Kidney tubule cell (primary cell): ENCODE measurements at regions not wholly inside any gene's neighbourhood (a gene's known extent, or its start where the extent isn't known, plus 50 kb on each side); places are given as distances from the start of the nearest gene placed in this dataset.

Experiments
- DNase-seq: peaks from one replicate; pipeline ENCODE4 v3.0.0-alpha.2; 2018; ENCODE audit warnings: low spot score

GRCh38 chr3:109480014-109480413 is 142.7 kb upstream of the DPPA4 start:
- no peak for DNase-seq

DNA sequence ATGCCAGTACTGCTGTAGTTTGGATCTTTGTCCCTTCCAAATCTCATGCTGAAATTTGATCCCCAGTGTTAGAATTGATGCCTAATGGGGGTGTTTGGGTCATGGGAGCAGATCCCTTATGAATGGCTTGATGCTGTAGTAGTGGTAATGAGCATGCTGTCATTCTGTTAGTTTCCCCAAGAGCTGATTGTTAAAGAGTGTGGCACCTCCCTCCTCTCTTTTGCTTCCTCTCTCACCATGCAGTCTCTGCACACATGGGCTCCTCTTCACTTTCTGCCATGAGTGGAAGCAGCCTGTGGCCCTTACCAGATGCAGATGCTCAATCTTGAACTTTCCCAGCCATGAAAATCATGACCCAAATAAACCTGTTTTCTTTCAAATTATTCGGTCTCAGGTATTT is 141.3 kb upstream of the DPPA4 start:
- DNase-seq = no peak

- peak; percentile 55 for DNase-seq
Observed at GRCh38 chr3:109460961-109461360, 123.6 kb upstream of the DPPA4 start.

DNA sequence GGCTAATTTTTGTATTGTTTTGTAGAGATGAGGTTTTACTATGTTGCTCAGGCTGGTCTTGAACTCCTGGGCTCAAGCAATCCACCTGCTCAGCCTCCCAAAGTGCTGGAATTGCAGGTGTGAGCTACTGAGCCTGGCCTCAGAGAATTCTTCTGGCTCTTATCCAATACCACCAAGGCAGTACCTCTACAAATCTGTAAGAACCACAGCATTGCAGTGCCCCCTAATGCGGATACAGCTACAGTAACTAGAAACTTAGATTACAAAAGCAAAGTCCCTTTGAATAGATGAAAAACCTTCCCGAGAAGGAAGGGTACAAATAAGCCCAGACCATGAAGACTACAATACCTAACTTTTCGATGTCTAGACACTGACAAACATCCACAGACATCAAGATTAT is 107.9 kb upstream of the DPPA4 start:
- DNase-seq = no peak

DNA sequence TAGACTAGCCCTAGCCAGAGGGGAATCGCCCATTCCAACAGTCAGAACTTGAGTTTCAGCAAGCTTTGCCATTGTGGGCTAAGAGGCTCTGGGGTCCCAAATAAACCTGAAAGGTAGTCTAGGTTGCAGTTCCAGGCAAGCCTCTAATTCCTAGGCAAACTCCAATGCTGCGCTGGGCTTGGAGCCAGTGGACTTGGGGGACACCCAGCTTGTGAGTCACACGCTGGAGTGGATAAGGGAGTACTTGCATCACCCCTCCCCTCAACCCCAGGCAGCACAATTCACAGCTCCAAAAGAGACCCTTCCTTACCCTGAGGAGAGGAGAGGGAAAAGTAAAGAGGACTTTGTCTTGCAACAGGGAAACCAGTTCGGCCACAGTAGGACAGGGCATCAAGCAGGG is 105.2 kb upstream of the DPPA4 start:
- no peak for DNase-seq

DNA sequence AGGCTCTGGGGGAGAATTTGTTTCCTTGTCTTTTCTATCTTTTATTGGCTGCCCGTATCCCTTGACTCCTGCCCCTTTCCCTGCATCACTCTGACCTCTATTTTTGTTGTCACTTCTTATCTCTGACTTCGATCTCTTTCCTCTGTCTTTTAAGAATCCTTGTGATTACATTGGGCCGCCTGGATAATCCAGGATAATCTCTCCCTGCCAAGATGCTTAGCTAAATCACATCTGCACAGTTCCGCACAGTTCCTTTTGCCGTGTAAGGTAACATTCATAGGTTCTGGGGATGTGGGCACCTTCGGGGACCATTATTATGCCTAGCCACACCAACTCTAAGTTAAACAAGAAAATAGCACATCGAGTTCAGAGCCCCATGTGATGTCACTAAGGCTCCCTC is 103.0 kb upstream of the DPPA4 start:
- no peak for DNase-seq

DNA sequence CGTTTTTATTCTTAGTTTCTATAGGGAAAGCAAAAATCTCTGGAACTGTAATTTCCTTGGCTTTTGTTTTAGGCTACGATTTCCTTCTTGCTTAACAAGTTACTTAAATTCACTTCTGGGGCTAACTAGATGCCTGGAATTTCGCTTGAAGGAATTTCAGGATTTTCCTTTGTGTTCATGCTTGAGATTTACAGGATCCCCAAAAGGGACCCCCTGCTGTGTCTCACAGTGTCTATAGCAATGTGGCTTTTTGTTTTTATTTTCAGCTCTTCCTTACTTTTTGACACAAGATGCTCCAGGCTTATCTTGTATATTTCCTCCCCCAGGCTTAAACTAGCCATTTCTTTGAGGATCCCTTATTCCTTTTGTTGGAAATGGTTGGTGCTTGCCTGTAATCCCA is 95.5 kb upstream of the DPPA4 start:
- DNase-seq = no peak

DNA sequence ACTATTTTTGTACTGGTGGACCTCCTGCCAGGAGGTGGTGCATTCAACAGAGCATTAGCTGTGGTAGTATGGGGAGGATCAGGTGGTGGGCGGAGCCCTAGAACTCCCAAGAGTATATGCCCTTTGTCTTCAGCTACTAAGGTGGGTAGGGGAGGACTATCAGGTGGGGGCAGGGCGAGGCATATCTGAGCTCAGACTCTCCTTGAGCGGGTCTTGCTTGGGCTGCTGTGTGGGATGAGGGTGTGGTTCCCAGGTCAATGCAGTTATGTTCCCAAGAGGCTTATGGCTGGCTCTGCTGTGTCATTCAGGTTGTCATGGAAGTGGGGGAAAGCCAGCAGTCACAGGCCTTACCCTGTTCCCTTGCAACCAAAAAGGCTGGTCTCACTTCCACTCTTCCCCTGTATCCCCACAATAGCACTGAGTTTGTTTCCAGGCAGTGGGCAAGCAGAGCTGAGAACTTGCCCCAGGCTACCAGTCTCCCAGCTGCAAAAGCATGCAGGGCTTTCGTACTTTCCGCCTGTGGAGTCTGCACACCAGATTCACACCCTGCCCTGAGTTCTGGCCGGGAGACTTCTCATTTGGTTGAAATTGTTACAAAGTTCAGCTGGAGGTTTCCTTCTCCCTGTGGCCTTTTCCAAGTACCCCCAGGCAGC is 93.7 kb upstream of the DPPA4 start:
- no peak for DNase-seq

DNA sequence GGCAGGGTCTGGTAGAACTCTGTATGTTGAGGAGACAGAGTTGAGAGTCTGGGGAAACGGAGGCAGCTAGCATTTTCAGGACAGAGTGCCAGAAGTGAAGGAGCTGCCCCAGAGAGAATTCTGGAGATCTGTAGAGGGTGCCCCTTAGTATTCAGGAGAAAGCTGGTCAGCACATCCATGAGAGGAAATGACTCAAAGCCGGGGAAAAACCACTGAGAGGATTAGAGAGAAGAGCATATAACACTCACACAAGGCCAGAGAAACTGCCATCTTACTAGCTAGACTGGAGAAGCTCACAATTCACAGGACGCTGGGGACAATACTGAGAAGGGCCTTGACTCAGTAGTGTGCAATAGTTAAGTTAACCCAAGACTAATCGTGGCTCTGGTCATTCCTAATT is 75.7 kb upstream of the DPPA4 start:
- DNase-seq = peak; percentile 50

GRCh38 chr3:109411547-109411946 is 74.2 kb upstream of the DPPA4 start:
- DNase-seq = no peak

DNA sequence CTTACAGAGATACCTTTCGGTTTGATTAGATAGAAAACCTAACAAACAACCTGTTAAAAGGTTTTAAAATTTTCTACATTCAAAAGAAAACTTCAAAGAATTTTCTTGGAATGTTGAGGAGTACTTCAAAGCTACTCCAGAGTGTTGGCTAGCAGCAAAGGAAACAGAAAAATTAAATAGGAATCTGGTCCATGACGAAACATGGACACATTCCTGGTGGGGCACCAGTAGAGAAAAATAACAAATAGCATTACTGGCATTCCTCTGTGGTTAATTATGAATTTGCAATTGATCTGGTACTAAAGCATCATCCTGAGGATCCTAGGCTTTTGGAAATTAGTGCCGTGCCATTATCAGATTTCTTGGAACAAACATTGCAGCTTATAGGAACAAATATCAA is 59.5 kb upstream of the DPPA4 start:
- DNase-seq = peak; percentile 77

DNA sequence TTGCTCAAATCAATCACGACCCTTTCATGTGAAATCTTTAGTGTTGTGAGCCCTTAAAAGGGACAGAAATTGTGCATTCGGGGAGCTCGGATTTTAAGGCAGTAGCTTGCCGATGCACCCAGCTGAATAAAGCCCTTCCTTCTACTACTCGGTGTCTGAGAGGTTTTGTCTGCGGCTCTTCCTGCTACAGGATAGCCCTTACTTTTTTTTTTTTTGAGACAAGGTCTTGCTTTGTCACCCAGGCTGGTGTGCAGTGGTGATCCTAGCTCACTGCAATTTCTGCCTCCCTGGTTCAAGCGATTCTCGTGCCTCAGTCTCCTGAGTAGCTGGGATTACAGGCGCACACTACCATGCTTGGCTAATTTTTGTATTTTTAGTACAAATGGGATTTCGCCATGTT is 56.4 kb upstream of the DPPA4 start:
- peak; percentile 81 for DNase-seq

DNA sequence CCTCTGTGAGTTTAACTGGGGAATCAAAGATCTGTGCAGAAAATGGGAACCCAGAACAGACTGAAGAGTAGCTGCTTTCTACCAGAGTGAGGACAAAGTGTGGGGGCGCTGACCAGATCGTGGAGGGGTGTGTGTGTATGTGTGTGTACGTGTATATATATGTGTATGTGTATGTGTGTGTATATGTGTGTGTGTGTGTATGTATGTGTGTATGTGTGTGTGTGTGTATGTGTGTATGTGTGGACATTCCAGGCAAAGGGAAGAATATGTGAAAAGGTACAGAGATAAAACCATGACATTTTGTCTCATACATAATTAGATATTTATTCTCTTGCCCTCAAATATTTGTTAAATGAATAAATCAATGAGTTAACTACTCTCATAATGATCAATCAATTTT is 54.9 kb upstream of the DPPA4 start:
- DNase-seq = no peak

DNA sequence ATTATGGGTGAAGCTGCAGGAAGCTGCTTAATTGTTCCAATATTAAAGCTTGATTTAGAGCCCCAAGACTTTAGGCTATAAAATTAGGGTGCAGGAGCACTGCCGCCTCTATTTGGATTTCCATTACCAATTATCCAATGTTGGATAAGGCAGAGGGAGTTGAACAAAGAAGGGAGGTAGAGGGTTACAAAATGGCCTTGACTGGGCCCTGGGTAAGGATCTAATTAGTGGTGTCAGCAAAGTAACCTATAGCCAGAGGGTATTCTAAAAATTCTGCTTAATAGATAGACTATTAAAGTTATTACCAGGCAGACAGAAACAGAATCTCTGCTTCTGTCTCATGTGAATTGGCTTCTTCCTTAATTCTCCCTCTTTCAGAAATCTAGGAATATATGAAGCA is 50.3 kb upstream of the DPPA4 start:
- DNase-seq = no peak

DNA sequence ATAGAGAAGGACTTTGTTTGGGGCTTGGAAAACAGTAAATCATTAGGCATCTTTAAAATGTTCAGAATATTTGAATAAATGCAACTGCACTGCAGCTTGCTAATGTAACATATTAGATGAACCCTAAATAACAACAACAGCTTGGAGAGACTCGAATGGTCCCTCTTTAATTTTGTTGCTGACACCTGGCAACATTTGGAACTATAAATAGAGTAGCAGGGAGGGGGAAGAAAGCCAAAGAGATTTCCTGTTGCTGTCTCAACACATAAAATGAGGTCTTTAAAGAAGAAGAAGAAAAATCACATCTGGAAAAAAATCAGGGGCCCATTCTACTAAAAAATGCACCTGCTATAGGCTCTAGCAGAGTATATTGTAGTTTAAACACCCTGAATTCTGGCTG is 49.9 kb upstream of the DPPA4 start:
- no peak for DNase-seq
